ENCODE measurements at regions not wholly inside any gene's neighbourhood (a gene's known extent, or its start where the extent isn't known, plus 50 kb on each side); places are given as distances from the start of the nearest gene placed in this dataset.

DNA sequence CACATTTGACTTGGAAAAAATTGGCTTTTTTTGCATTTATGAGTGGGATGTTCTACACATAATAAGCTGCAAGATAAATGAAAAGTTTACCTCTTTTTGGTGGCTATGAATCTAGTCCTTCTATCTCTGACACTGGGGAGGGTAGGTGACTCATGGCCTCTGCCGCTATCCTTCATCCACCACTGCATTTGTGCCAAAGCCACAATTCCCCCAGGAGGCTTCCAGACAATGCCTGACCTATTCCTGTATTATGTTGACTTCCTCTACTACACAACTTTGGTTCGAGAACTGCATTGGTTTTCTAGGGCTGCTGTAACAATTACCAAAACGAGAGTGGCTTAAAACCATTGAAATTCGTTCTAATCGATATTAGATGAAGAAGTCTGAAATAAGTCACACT is 245.6 kb downstream of the TRAM1L1 start:
- DNase-seq = no peak
- Histone ChIP-seq H3K4me3 (replicated peaks in 1 of 3) (no peak overlapping the region), H3K27me3 (no peaks in the 10 kb centered on the region), H3K36me3 (no peaks in the 10 kb centered on the region), H3K27ac (no peak overlapping the region), H3K4me1 (no peaks in the 10 kb centered on the region), H3K9me3 (no peaks in the 10 kb centered on the region)
- 68 to 71% methylated on average over 5 of the region's 5 CpGs for WGBS, 2 donors
- intact Hi-C loops (cut with DNase I) = no loop called here
- TF ChIP-seq, protein P1, sequence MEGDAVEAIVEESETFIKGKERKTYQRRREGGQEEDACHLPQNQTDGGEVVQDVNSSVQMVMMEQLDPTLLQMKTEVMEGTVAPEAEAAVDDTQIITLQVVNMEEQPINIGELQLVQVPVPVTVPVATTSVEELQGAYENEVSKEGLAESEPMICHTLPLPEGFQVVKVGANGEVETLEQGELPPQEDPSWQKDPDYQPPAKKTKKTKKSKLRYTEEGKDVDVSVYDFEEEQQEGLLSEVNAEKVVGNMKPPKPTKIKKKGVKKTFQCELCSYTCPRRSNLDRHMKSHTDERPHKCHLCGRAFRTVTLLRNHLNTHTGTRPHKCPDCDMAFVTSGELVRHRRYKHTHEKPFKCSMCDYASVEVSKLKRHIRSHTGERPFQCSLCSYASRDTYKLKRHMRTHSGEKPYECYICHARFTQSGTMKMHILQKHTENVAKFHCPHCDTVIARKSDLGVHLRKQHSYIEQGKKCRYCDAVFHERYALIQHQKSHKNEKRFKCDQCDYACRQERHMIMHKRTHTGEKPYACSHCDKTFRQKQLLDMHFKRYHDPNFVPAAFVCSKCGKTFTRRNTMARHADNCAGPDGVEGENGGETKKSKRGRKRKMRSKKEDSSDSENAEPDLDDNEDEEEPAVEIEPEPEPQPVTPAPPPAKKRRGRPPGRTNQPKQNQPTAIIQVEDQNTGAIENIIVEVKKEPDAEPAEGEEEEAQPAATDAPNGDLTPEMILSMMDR (IDR thresholded peaks at IDR 0.05) = no peak
- TF ChIP-seq POLR2A (IDR thresholded peaks at IDR 0.05) = no peak

DNA sequence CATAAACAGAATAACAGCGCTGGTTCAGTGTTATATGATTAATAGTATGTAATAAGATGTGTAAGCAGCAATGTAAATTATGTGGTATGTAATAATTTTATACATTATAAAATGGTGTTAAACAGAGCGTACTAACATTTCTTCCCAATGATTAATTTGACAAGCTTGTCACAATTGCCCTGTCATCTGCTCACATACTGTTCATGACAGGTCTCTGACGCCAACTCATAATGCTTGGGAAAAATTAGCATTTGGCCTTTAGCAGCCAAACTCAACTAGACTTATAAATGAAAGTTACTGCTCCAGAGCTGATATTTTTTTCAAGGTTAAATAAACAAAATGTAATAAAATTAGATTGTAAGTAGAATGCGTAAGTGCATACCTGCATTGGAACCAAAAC is 246.8 kb downstream of the TRAM1L1 start:
- H3K9me3 ChIP-seq = no peaks in the 10 kb centered on the region
- 89 to 93% methylated on average over 4 of the region's 4 CpGs for WGBS, 2 donors
- TF ChIP-seq, protein P1 (IDR thresholded peaks at IDR 0.05) = no peak
- TF ChIP-seq POLR2A (IDR thresholded peaks at IDR 0.05) = no peak
- intact Hi-C loops (cut with DNase I) = no loop called here
- H3K4me3 ChIP-seq (replicated peaks in 1 of 3) = no peak overlapping the region
- no peak overlapping the region for H3K27ac ChIP-seq
- no peaks in the 10 kb centered on the region for H3K27me3 ChIP-seq
- no peak for DNase-seq
- no peaks in the 10 kb centered on the region for H3K4me1 ChIP-seq
- H3K36me3 ChIP-seq = no peaks in the 10 kb centered on the region

DNA sequence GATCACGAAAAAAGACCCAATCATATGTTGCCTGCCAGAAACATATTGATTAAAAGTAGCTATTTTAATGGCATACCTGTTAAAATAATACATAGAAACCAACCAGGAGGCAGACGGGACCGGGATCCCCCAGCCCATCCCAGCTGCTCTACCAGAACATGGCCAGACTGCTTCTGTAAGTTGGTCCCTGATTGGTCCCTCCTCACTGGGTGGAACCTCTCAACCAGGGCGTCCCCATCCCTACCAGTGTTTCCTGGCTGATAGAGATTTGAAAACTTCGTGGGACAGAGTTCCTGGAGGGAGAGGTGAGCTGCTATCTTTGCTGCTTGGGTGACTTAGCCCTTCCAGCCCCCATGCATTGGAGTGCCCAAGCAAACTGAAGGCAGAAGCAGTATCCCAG is 256.2 kb downstream of the TRAM1L1 start:
- no peaks in the 10 kb centered on the region for H3K4me1 ChIP-seq
- no peaks in the 10 kb centered on the region for H3K9me3 ChIP-seq
- intact Hi-C loops (cut with DNase I) = no loop called here
- no peak for TF ChIP-seq POLR2A (IDR thresholded peaks at IDR 0.05)
- TF ChIP-seq, protein P1 (IDR thresholded peaks at IDR 0.05) = no peak
- no peak for DNase-seq
- H3K4me3 ChIP-seq (replicated peaks in 1 of 3) = no peak overlapping the region
- H3K36me3 ChIP-seq = no peaks in the 10 kb centered on the region
- WGBS, 2 donors = 85 to 86% methylated on average over 5 of the region's 5 CpGs
- H3K27me3 ChIP-seq = no peaks in the 10 kb centered on the region
- H3K27ac ChIP-seq = no peak overlapping the region

DNA sequence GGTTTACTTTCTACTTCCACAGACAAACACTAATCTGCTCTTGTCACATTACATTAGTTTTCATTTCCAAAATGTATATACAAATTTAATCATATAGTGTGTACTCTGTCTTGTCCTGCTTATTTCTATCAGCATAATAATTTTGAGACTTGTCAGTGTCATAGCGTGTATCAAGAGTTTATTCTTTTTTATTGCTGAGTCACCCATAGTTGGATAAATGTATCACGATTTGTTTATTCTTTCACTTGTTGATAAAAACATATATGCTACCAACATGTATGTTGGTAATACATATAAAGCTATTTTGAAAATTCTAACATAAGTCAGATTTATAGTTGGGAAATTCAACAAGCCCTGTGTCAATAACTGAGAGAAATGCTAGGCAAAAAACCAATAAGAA is 261.2 kb downstream of the TRAM1L1 start:
- intact Hi-C loops (cut with DNase I) = no loop called here
- no peaks in the 10 kb centered on the region for H3K27me3 ChIP-seq
- 94% methylated on average over 2 of the region's 2 CpGs for WGBS, 2 donors
- no peaks in the 10 kb centered on the region for H3K4me1 ChIP-seq
- TF ChIP-seq POLR2A (IDR thresholded peaks at IDR 0.05) = no peak
- DNase-seq = no peak
- H3K27ac ChIP-seq = no peak overlapping the region
- no peaks in the 10 kb centered on the region for H3K9me3 ChIP-seq
- no peak overlapping the region for H3K4me3 ChIP-seq (replicated peaks in 1 of 3)
- no peaks in the 10 kb centered on the region for H3K36me3 ChIP-seq

DNA sequence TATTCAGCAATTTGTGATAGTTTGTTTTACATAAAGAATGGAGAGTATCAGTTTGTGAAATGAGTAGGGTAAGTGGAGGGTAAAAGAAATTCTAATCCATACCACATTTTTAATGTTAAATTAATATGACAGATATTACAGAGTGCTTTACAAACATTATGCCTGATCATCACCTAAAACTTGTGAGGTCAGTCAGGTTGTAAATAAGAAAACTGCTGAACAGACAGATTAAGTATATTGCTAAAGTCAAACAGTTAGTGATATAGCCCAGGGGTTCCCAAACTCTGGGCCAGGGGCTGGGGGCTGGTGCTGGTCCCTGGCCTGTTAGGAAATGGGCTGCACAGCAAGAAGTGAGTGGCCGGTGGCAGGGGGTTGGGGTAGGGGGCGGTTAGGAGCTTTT is 273.6 kb downstream of the TRAM1L1 start:
- no peak for DNase-seq
- 70 to 73% methylated on average over 2 of the region's 2 CpGs for whole genome bisulfite sequencing, 2 donors
- H3K27ac ChIP-seq = no peak overlapping the region
- no peaks in the 10 kb centered on the region for H3K27me3 ChIP-seq
- no peak overlapping the region for H3K4me3 ChIP-seq (replicated peaks in 1 of 3)
- H3K4me1 ChIP-seq = no peaks in the 10 kb centered on the region
- no peaks in the 10 kb centered on the region for H3K36me3 ChIP-seq
- H3K9me3 ChIP-seq = no peaks in the 10 kb centered on the region
- intact Hi-C loops (cut with DNase I) = no loop called here
- no peak for TF ChIP-seq POLR2A (IDR thresholded peaks at IDR 0.05)
- TF ChIP-seq, protein P1 (IDR thresholded peaks at IDR 0.05) = no peak

DNA sequence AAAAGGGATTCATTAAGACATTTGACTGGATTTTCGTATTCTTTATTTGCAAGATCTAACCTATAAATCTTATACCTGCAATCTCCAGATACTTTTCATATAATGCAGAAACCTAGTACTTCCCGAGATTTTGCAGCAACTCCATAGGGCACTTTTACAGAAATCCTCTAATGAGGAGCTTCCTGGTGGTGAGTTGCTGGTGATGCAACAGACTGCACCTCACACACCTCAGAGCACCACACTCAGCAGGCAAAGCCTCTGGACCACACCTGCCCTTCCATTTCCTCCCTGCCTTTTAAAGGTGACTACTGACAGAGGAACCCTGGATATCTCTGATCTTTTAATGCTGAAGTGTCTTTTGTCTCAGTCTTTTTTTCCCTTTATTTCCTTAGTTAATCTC is 289.4 kb downstream of the TRAM1L1 start:
- Histone ChIP-seq H3K4me1 (no peaks in the 10 kb centered on the region), H3K36me3 (no peaks in the 10 kb centered on the region), H3K27ac (no peak overlapping the region), H3K9me3 (no peaks in the 10 kb centered on the region), H3K27me3 (no peaks in the 10 kb centered on the region), H3K4me3 (replicated peaks in 1 of 3) (no peak overlapping the region)
- TF ChIP-seq POLR2A (IDR thresholded peaks at IDR 0.05) = no peak
- TF ChIP-seq, protein P1 (IDR thresholded peaks at IDR 0.05) = no peak
- DNase-seq = no peak
- intact Hi-C loops (cut with DNase I) = no loop called here
- 79 to 81% methylated on average over 2 of the region's 2 CpGs for WGBS, 2 donors
